HUES48 (cell line): ENCODE measurements at regions not wholly inside any gene's neighbourhood (a gene's known extent, or its start where the extent isn't known, plus 50 kb on each side); places are given as distances from the start of the nearest gene placed in this dataset.
A peak's percentile ranks its signal among the peaks of the same experiment; 100 is the strongest.

Source experiments
- H3K27ac ChIP-seq: one replicate; pipeline ENCODE4 v1.7.0; 2013; ENCODE audit warnings: low read depth, low read length, inconsistent platforms
- H3K27me3 ChIP-seq: 2 replicates; pipeline ENCODE4 v1.6.1; 2013; ENCODE audit warnings: mild to moderate bottlenecking, low read length; ENCODE audit not compliant: control insufficient read depth, insufficient read depth
- H3K36me3 ChIP-seq: 2 replicates; pipeline ENCODE4 v1.6.1; 2013; ENCODE audit warnings: low read length; ENCODE audit not compliant: control insufficient read depth, insufficient read depth
- H3K4me1 ChIP-seq: 2 replicates; pipeline ENCODE4 v1.6.1; 2013; ENCODE audit warnings: mild to moderate bottlenecking, low read length; ENCODE audit not compliant: control insufficient read depth, insufficient read depth
- H3K4me3 ChIP-seq: 2 replicates; pipeline ENCODE4 v1.5.1; 2013; ENCODE audit warnings: mild to moderate bottlenecking, low read depth, low read length
- H3K9ac ChIP-seq: 2 replicates; pipeline ENCODE4 v1.6.1; 2013; ENCODE audit warnings: mild to moderate bottlenecking, low read depth, low read length, moderate library complexity
- H3K9me3 ChIP-seq: 2 replicates; pipeline ENCODE4 v1.6.1; 2013; ENCODE audit warnings: low read length; ENCODE audit not compliant: control insufficient read depth, insufficient read depth

DNA sequence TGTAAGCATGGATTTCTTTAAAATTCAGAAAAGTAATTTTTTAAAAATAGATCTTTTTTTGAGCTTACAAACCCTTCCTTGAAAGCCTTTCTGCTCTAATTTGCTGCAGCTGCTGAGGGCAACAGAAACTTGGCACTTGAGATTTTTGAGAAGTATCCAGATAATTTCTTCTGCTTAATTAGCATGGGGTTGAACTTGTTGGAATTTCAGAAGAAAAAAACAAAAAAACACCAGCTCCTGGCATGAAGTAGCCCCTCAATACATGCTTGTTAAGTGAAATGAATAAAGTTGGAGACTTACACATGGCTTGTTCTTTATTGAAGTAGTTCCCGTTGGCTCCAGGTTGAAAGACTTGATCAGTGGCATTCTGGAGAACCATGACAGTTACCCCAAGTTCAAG, 331.4 kb upstream of the RAG2 start:
- no peak overlapping the region for H3K9ac ChIP-seq
- H3K4me1 ChIP-seq, result no peaks in the 10 kb centered on the region
- no peak overlapping the region for H3K27ac ChIP-seq
- no peaks in the 10 kb centered on the region for H3K27me3 ChIP-seq
- no peaks in the 10 kb centered on the region for H3K36me3 ChIP-seq
- no peak overlapping the region for H3K4me3 ChIP-seq
- H3K9me3 ChIP-seq, result no peaks in the 10 kb centered on the region

DNA sequence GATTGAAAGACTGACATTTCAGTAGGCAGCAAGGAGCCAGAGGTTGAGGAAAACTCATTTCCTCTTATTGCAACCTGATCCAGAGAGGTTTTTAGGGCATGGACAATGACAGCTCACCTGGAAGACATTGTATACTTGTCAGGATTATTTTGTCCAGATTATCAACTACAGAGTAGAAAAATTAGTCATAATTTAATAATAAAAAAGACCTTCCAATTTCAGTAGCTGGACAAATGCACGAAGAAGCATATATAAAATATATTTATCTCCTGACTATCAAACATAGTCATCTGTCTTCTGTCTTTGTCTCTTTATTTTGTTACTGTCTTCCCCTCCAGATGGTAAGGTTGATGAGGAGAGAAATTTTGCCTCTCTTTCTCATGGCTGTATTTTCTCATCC, 330.6 kb upstream of the RAG2 start:
- no peaks in the 10 kb centered on the region for H3K36me3 ChIP-seq
- H3K9ac ChIP-seq, result no peak overlapping the region
- no peak overlapping the region for H3K27ac ChIP-seq
- H3K27me3 ChIP-seq, result no peaks in the 10 kb centered on the region
- no peaks in the 10 kb centered on the region for H3K9me3 ChIP-seq
- H3K4me3 ChIP-seq, result no peak overlapping the region
- no peaks in the 10 kb centered on the region for H3K4me1 ChIP-seq

DNA sequence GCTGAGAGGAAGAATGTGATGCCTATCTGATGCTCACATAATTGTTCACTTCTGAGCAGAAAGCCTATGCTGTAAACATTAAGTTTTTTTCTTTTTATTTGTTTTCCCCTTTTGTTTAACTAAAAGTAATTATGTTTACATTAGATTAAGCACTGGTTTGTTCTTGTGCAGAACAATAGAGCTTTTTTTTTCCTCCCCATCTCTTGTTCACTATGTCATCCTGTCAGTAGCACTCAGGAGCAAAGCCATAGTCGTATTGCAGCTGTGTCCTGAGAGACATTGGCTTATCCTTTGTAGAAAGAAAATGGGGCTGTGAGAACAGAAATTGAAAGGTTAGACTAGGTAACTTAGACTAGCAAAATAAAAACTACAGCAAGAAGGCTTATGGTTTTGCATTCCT, 301.8 kb upstream of the RAG2 start:
- H3K9ac ChIP-seq, result no peak overlapping the region
- H3K4me1 ChIP-seq, result no peaks in the 10 kb centered on the region
- H3K27ac ChIP-seq, result peak overlapping the region; percentile 31
- no peaks in the 10 kb centered on the region for H3K27me3 ChIP-seq
- no peaks in the 10 kb centered on the region for H3K36me3 ChIP-seq
- H3K9me3 ChIP-seq, result no peaks in the 10 kb centered on the region
- no peak overlapping the region for H3K4me3 ChIP-seq

DNA sequence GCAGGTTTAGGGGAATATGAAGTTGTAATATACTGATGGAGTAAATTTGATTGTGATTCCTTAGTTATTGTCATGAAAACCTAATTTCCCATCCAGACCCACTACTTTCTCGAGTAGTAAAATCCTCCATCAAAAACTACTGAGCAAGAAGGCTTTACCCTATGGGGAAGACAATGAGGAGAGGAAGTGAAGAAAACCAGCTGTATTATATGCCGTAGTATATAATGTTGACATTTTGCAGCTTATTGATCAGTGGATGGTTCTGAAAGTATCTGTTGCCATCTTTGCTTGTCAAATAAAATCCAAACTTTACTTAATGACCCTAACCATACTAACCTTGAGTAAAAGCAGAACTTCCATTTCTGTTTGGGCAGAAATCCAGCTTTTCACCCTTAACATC, 292.8 kb upstream of the RAG2 start:
- H3K36me3 ChIP-seq, result no peaks in the 10 kb centered on the region
- H3K4me1 ChIP-seq, result no peaks in the 10 kb centered on the region
- H3K4me3 ChIP-seq, result no peak overlapping the region
- H3K27ac ChIP-seq, result no peak overlapping the region
- no peaks in the 10 kb centered on the region for H3K9me3 ChIP-seq
- H3K9ac ChIP-seq, result no peak overlapping the region
- no peaks in the 10 kb centered on the region for H3K27me3 ChIP-seq

DNA sequence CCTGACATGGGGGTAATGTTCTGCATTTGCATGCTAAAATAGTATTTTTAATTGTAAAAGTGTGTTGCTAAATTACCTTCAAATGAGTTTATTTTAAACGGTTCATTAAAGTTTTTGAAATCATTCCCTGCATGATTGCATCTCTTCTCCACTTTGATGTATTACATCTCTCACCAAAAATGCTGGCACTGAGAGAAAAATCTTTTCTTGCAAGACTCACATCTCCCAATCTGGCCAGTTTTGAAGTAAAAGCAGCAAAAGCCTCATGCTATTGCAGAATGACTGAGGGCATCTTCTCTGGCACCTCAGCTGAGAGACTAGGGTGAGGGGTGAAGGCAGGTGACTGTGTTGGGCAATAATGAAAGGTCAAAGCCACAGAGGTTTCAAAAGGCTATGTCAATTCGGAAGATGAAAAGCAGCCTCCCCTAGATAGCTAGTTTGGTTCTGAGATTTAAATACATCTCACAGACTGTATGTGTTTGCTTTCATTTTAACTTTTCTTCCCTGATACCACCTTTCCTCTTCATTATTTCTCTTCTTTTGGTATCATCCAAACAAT, 292.2 kb upstream of the RAG2 start:
- H3K27me3 ChIP-seq, result no peaks in the 10 kb centered on the region
- no peaks in the 10 kb centered on the region for H3K36me3 ChIP-seq
- no peaks in the 10 kb centered on the region for H3K4me1 ChIP-seq
- H3K9ac ChIP-seq, result no peak overlapping the region
- H3K4me3 ChIP-seq, result no peak overlapping the region
- H3K27ac ChIP-seq, result no peak overlapping the region
- no peaks in the 10 kb centered on the region for H3K9me3 ChIP-seq

DNA sequence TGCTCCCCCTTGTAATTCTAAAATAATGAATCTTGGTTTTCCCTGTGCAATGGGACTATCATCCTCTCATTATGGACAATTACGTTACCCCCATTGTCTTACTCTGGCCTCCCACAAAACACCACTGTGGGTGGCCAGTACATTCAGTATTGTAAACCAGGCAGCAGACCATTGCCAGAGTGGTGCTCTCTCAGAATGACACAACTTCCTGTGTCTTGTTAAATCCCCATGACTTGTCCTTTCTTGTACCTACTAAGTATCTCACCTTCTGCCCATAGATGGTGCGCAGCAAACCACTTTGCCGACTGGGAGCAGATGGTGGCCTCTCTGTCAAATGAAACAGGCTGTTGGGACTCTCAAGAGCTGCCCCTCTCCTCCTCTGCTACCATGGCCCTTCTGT, 287.1 kb upstream of the RAG2 start:
- Histone ChIP-seq H3K4me3 (no peak overlapping the region), H3K36me3 (no peaks in the 10 kb centered on the region), H3K27me3 (no peaks in the 10 kb centered on the region), H3K4me1 (no peaks in the 10 kb centered on the region), H3K27ac (no peak overlapping the region), H3K9ac (no peak overlapping the region), H3K9me3 (no peaks in the 10 kb centered on the region)

DNA sequence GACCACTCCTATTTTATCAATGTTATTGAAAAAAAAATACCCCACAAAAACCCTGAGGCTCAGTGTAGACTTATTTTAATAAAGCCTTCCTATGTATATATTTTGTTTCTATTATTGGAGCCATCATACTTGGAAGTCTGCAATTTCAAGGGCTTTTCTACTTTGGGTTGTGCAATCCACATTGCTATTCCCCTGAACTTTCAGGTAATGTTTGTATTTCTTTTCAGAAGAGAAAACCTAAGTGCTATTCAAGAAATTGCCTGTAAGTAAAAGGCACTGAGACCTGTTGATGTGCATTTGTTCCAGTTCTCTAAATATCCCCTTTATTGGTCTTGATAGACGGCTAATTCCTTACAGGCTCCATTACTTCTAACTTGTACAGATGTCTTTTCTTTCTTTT, 280.7 kb upstream of the RAG2 start:
- no peak overlapping the region for H3K27ac ChIP-seq
- no peak overlapping the region for H3K4me3 ChIP-seq
- H3K27me3 ChIP-seq, result no peaks in the 10 kb centered on the region
- H3K9me3 ChIP-seq, result no peaks in the 10 kb centered on the region
- H3K4me1 ChIP-seq, result no peaks in the 10 kb centered on the region
- H3K36me3 ChIP-seq, result no peaks in the 10 kb centered on the region
- no peak overlapping the region for H3K9ac ChIP-seq

DNA sequence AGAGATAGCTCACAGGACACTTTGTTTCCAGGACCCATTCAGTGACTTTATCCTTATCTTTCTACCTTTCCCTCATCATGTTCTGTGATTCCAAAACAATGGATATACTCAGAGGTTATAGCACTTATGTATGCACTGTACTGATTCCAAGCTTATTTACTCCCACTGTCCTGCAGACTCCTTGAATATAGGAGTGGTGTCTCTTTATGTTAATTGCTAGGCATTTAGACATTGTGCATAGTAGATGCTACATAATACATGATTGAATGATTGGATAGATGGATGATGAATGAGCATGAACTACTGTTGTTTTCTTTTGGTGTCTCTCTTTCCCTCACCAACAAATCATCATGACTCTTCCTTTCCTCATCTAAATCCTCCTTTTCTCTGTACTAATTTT, 279.1 kb upstream of the RAG2 start:
- Histone ChIP-seq H3K27me3 (no peaks in the 10 kb centered on the region), H3K36me3 (no peaks in the 10 kb centered on the region), H3K9me3 (no peaks in the 10 kb centered on the region), H3K27ac (no peak overlapping the region), H3K9ac (no peak overlapping the region), H3K4me3 (no peak overlapping the region), H3K4me1 (no peaks in the 10 kb centered on the region)

DNA sequence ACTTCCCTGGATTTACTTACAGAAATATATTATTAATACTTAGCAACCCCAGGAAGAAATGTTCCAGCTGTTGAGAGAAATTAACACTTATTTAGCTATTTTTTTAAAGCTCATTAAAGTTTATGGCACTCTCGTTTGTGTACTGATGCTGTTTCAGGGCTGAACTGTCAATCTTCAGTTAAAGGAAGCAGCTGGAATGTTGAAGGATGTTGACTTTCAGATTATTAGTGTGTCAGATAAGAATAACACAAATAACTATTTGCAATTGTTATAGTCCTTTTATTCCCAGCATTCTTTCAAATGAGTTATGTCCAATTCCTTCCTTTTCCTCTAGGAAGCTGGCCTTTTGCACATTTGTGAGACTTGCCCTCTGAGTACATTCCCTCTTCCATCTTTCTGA, 278.2 kb upstream of the RAG2 start:
- H3K9ac ChIP-seq, result no peak overlapping the region
- H3K4me3 ChIP-seq, result no peak overlapping the region
- H3K9me3 ChIP-seq, result no peaks in the 10 kb centered on the region
- H3K4me1 ChIP-seq, result no peaks in the 10 kb centered on the region
- H3K27me3 ChIP-seq, result no peaks in the 10 kb centered on the region
- no peak overlapping the region for H3K27ac ChIP-seq
- no peaks in the 10 kb centered on the region for H3K36me3 ChIP-seq

DNA sequence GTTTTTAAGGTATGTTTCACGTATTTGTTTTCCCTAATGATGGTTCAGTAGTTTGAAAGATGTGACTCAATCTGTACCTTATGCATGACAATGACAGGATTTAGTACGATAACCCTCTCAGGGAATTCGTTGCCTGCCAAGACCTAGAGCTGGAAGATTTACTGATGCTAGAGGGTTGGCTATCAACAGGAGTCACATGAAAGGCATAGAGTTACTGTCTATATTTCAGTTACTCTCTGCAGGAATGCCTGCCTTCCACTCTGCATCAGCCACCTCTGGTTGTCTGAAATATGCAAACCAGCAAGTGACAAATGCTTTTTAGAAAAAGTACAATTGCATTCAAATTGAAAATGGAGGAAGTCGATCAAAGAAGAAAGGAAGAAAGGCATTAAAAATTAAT, 276.3 kb upstream of the RAG2 start:
- Histone ChIP-seq H3K36me3 (no peaks in the 10 kb centered on the region), H3K27me3 (no peaks in the 10 kb centered on the region)

DNA sequence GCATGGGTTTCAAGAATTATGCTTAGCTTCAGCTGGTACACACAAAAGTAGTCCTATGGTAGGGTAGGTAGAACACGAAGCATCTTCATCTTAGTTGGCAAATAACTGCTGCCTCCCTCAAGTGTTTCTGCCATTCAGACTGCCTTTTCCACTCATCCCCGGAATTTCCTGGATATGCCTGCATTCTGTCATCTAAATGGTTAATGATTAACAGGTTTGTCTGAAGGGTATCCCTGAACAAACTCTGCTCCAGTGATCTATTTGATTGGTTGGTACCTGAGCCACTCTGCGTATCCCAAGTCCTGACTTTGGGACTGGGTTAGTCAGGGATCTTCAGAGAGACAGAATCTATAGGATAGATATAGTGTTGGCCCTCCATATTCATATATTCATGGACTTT, 272.3 kb upstream of the RAG2 start:
- no peaks in the 10 kb centered on the region for H3K4me1 ChIP-seq
- no peak overlapping the region for H3K27ac ChIP-seq
- no peak overlapping the region for H3K9ac ChIP-seq
- H3K27me3 ChIP-seq, result no peaks in the 10 kb centered on the region
- H3K4me3 ChIP-seq, result no peak overlapping the region
- H3K9me3 ChIP-seq, result no peaks in the 10 kb centered on the region
- no peaks in the 10 kb centered on the region for H3K36me3 ChIP-seq

More for the DNA sequence above, 276.3 kb upstream of the RAG2 start:
- H3K9me3 ChIP-seq, result no peaks in the 10 kb centered on the region
- H3K27ac ChIP-seq, result no peak overlapping the region
- H3K9ac ChIP-seq, result no peak overlapping the region
- H3K4me3 ChIP-seq, result no peak overlapping the region
- no peaks in the 10 kb centered on the region for H3K4me1 ChIP-seq

DNA sequence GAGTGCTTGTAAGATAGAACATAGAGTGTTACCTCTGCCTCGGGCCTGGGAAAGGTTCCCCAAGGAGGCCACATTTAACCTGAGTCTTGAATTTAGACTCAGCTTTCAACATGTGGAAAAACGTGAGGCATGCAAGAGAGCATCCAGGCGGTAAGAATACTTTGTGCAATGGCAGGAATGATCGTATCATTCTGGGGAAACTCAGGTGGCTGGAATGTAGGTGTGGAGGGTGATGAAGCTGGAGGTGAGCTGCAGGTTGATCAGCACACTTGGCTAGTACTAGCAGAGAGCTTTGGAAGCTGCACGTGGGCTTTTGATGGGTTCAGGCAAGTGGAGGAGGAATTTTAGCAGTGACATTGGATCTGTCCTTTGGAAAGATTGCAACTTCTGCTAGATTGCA, 270.3 kb upstream of the RAG2 start:
- Histone ChIP-seq H3K9ac (no peak overlapping the region), H3K9me3 (no peaks in the 10 kb centered on the region), H3K4me1 (no peaks in the 10 kb centered on the region), H3K27me3 (no peaks in the 10 kb centered on the region), H3K4me3 (no peak overlapping the region), H3K27ac (no peak overlapping the region), H3K36me3 (no peaks in the 10 kb centered on the region)
